K562 (cell line): ENCODE measurements at regions not wholly inside any gene's neighbourhood (a gene's known extent, or its start where the extent isn't known, plus 50 kb on each side); places are given as distances from the start of the nearest gene placed in this dataset.

Source experiments
- ATAC-seq: fragments of 200-7000 bp; cut with Tn5 transposase; 3 replicates; pipeline ENCODE4 v1.9.1; 2020; ENCODE audit warnings: moderate library complexity
- BruUV-seq: library from RNA; stranded (reverse); fragments of 400-500 nt; replicated peaks from 2 replicates; lab custom pipeline; 2021; lab: Mats Ljungman, UMichigan
- CTCF ChIA-PET: fragments of 300-600 bp; formaldehyde crosslinking; extraction: SDS; loops from one replicate; lab custom pipeline; 2021; ENCODE audit warnings: low intra/inter-chr PET ratio; lab: Yijun Ruan, JAX
- POLR2A ChIA-PET: fragments of 300-600, 350-650 bp; sonication (Branson Sonifier 250); formaldehyde crosslinking; extraction: SDS; loops from one replicate; lab custom pipeline; 2021; ENCODE audit warnings: antibody characterized with exemption, inconsistent platforms; lab: Yijun Ruan, JAX
- DNase-seq, 4 experiments: peaks; one replicate each; pipeline versions ENCODE4 v3.0.0 to v3.0.0-alpha.2; 2011 to 2018; ENCODE audit warnings: low spot score in 3 of 4, mixed read lengths in 3 of 4; ENCODE audit errors: extremely low read depth in 1 of 4
- FAIRE-seq: peaks from 2 replicates; lab custom pipeline; 2011; peaks lifted over from hg19 to GRCh38; lab: Jason Lieb, UNC
- H2AFZ ChIP-seq: 2 replicates; pipeline ENCODE4 v1.6.0; 2011; ENCODE audit warnings: low read depth, low read length, control low read depth, inconsistent platforms
- H3K27ac ChIP-seq: fragments of 200-600 bp; 3 replicates; pipeline ENCODE4 v1.8.0; 2011; ENCODE audit warnings: low read depth, mild to moderate bottlenecking, control low read depth, inconsistent platforms, low read length, moderate library complexity, mixed read lengths; ENCODE audit errors: extremely low read depth
- H3K27me3 ChIP-seq, 2 experiments: fragments of 300-600 bp in 1 of 2; 2 replicates in 1 of 2; 3 replicates in 1 of 2; pipeline versions ENCODE4 v1.6.0 to v1.8.0; 2011; ENCODE audit warnings: inconsistent platforms in 2 of 2, low read length in 2 of 2, mild to moderate bottlenecking in 1 of 2, mixed read lengths in 1 of 2, moderate library complexity in 1 of 2; ENCODE audit not compliant: control insufficient read depth in 2 of 2, insufficient read depth in 2 of 2
- H3K36me3 ChIP-seq: fragments of 300-600 bp; 3 replicates; pipeline ENCODE4 v1.8.0; 2011; ENCODE audit warnings: mild to moderate bottlenecking, low read length, inconsistent platforms; ENCODE audit not compliant: control insufficient read depth, insufficient read depth
- H3K4me1 ChIP-seq, 2 experiments: fragments of 200-600 bp in 1 of 2; replicated peaks in 1 of 2; 2 replicates in 1 of 2; 3 replicates in 1 of 2; pipeline versions ENCODE4 v1.5.1 to v1.8.0; 2011; ENCODE audit warnings: inconsistent platforms in 2 of 2, low read length in 2 of 2, mild to moderate bottlenecking in 1 of 2, mixed read lengths in 1 of 2, moderate library complexity in 1 of 2; ENCODE audit not compliant: control insufficient read depth in 2 of 2, insufficient read depth in 2 of 2
- H3K4me2 ChIP-seq: 2 replicates; pipeline ENCODE4 v1.6.1; 2011; ENCODE audit warnings: low read length, control low read depth, inconsistent platforms, mixed read lengths; ENCODE audit not compliant: insufficient read depth
- H3K4me3 ChIP-seq: fragments of 200-600 bp; sonication (generic), shearing (Covaris generic); 2 replicates; pipeline ENCODE4 v1.5.1; 2016; ENCODE audit warnings: control low read depth, inconsistent platforms
- H3K79me2 ChIP-seq: fragments of 200-600 bp; 3 replicates; pipeline ENCODE4 v1.8.0; 2011; ENCODE audit warnings: low read length, inconsistent platforms; ENCODE audit not compliant: control insufficient read depth, insufficient read depth
- H3K9ac ChIP-seq, 2 experiments: 2 replicates each; pipeline versions ENCODE4 v1.6.0 to v1.6.1; 2011; ENCODE audit warnings: low read depth in 2 of 2, low read length in 2 of 2, control low read depth in 1 of 2, inconsistent platforms in 1 of 2, mild to moderate bottlenecking in 1 of 2, mixed read lengths in 1 of 2; ENCODE audit not compliant: insufficient read depth in 1 of 2
- H3K9me1 ChIP-seq: one replicate; pipeline ENCODE4 v1.6.0; 2011; ENCODE audit warnings: inconsistent platforms, mild to moderate bottlenecking, low read length, moderate library complexity; ENCODE audit not compliant: control insufficient read depth, insufficient read depth
- H3K9me3 ChIP-seq: replicated peaks from 2 replicates; pipeline ENCODE4 v1.5.1; 2011; ENCODE audit warnings: low read depth, low read length, inconsistent platforms; ENCODE audit not compliant: control insufficient read depth, insufficient read depth
- H4K20me1 ChIP-seq: replicated peaks from 2 replicates; pipeline ENCODE4 v1.6.1; 2011; ENCODE audit warnings: low read length, inconsistent platforms, mixed read lengths; ENCODE audit not compliant: control insufficient read depth, insufficient read depth
- CBX3 ChIP-seq, 2 experiments: IDR thresholded peaks; 1 replicate in 1 of 2; 2 replicates in 1 of 2; pipeline ENCODE4 v1.6.1; 2012; ENCODE audit warnings: inconsistent platforms in 2 of 2, low read length in 2 of 2, borderline replicate concordance in 1 of 2, control low read depth in 1 of 2
- CBX5 ChIP-seq: IDR thresholded peaks from 2 replicates; pipeline ENCODE4 v1.6.1; 2014; ENCODE audit warnings: low read depth, borderline replicate concordance
- MAZ ChIP-seq, 2 experiments: fragments of 450-650 bp in 1 of 2; sonication (generic) in 1 of 2; formaldehyde crosslinking; IDR thresholded peaks in 1 of 2; conservative IDR thresholded peaks in 1 of 2; 2 replicates each; pipeline versions ENCODE4 v1.4.0 to v1.5.0; 2020; ENCODE audit warnings: mild to moderate bottlenecking in 1 of 2, missing genetic modification reagents in 1 of 2
- SOX6 ChIP-seq: fragments of 450-650 bp; IDR thresholded peaks from 2 replicates; pipeline ENCODE4 v1.6.1; 2014; ENCODE audit warnings: mild to moderate bottlenecking
- SUPT5H ChIP-seq: fragments of 450-650 bp; IDR thresholded peaks from 2 replicates; pipeline ENCODE4 v1.6.1; 2016
- TARDBP ChIP-seq: fragments of 450-650 bp; IDR thresholded peaks from 2 replicates; pipeline ENCODE4 v1.6.1; 2016
- ZBTB17 ChIP-seq: fragments of 450-650 bp; formaldehyde crosslinking; IDR thresholded peaks from 2 replicates; pipeline ENCODE4 v1.4.0; 2020; ENCODE audit warnings: mild to moderate bottlenecking
- ZNF253 ChIP-seq: fragments of 250-450 bp; sonication (Bioruptor Pico); conservative IDR thresholded peaks from 2 replicates; pipeline ENCODE4 v1.6.1; 2021; ENCODE audit warnings: mild to moderate bottlenecking
- ZNF263 ChIP-seq: sonication (generic); formaldehyde crosslinking; IDR thresholded peaks from 2 replicates; pipeline ENCODE4 v1.8.0; 2022; ENCODE audit warnings: mild to moderate bottlenecking, missing genetic modification reagents, borderline replicate concordance
- WGBS: fragments of 100-300 bp; shearing (Covaris generic); methylation state at CpG from one replicate; pipeline ENCODE4 v1.1.6; 2016; ENCODE audit warnings: low coverage, mixed read lengths; ENCODE audit not compliant: insufficient coverage; ENCODE audit errors: missing lambda C conversion rate; 5-methylcytosine and 5-hydroxymethylcytosine counted together
- in situ Hi-C: fragments of 300-500 bp; cut with MboI; formaldehyde crosslinking; loops from 4 replicates; pipeline ENCODE4 v1.15.0; 2018; ENCODE audit warnings: inconsistent platforms, mixed read lengths
- intact Hi-C: fragments of 100-400 bp; cut with micrococcal nuclease; formaldehyde crosslinking; loops from 2 replicates; pipeline ENCODE4 v1.14.2; 2022
- TF ChIP-seq, protein P1 (sequence below), 2 experiments: fragments of 150-350 bp in 1 of 2; IDR thresholded peaks; 2 replicates each; pipeline ENCODE4 v1.6.1; 2012 to 2016; ENCODE audit warnings: low read depth in 2 of 2, low read length in 2 of 2, mild to moderate bottlenecking in 1 of 2, moderate library complexity in 1 of 2
- TF ChIP-seq, protein P2 (sequence below), 3 experiments: IDR thresholded peaks in 2 of 3; conservative IDR thresholded peaks in 1 of 3; 2 replicates each; pipeline ENCODE4 v1.5.1; 2011 to 2012; ENCODE audit warnings: low read length in 3 of 3, mild to moderate bottlenecking in 3 of 3, control low read depth in 2 of 3, improper control_type of control experiment in 1 of 3, inconsistent platforms in 1 of 3, low read depth in 1 of 3, mixed read lengths in 1 of 3, moderate library complexity in 1 of 3; ENCODE audit not compliant: insufficient read depth in 2 of 3
- TF ChIP-seq, protein P3 (sequence below): fragments of 250-450 bp; sonication (Bioruptor Pico); IDR thresholded peaks from 2 replicates; pipeline ENCODE4 v1.4.0; 2020; ENCODE audit warnings: mild to moderate bottlenecking, moderate library complexity, borderline replicate concordance

DNA sequence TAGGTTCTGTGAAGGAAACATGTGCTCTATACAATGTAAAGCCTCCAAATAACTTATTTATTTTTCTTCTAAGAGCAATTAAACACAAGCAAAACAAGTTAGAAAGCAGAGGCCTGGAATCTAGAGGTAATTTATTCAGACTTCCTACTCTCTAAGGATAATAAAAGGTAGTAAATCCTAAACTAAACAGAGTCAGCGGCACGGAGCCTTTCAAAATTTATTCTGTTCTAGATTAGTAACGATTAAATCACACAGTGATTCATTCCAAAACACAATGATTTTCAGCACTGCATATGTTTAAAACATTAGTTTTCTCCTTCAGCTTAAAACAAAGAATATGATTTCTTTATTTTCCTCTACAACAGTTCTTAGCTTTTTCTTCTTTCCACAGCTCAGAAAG lies 160.9 kb downstream of the FBXO15 start:
- Histone ChIP-seq H4K20me1 (no peaks in the 10 kb centered on the region), H3K27me3 (no peaks in the 10 kb centered on the region), H3K79me2 (no peaks in the 10 kb centered on the region), H3K9ac (no peak overlapping the region), H3K4me3 (no peak overlapping the region), H3K4me2 (no peak overlapping the region), H3K27ac (no peak overlapping the region), H3K9me3 (no peaks in the 10 kb centered on the region), H3K4me1 (no peaks in the 10 kb centered on the region), H3K36me3 (no peaks in the 10 kb centered on the region), H3K9me1 (no peaks in the 10 kb centered on the region), H2AFZ (no peak overlapping the region)
- FAIRE-seq (no peak), ATAC-seq (no peak), DNase-seq (no peak)
- 0% methylated on average over 3 of the region's 3 CpGs for WGBS
- BruUV-seq: no TSS peak
- ChIA-PET POLR2A (no interaction called here), CTCF (no interaction called here)
- intact Hi-C loops (no loop called here), in situ Hi-C loops (no loop called here)
- no peak for TF ChIP-seq MAZ (CRISPR knock-in tag; conservative IDR thresholded peaks at IDR 0.05 in 1 of 2, IDR thresholded peaks at IDR 0.05 in 1 of 2)
- no peak for TF ChIP-seq ZNF253
- no peak for TF ChIP-seq SOX6
- TF ChIP-seq, protein P1, sequence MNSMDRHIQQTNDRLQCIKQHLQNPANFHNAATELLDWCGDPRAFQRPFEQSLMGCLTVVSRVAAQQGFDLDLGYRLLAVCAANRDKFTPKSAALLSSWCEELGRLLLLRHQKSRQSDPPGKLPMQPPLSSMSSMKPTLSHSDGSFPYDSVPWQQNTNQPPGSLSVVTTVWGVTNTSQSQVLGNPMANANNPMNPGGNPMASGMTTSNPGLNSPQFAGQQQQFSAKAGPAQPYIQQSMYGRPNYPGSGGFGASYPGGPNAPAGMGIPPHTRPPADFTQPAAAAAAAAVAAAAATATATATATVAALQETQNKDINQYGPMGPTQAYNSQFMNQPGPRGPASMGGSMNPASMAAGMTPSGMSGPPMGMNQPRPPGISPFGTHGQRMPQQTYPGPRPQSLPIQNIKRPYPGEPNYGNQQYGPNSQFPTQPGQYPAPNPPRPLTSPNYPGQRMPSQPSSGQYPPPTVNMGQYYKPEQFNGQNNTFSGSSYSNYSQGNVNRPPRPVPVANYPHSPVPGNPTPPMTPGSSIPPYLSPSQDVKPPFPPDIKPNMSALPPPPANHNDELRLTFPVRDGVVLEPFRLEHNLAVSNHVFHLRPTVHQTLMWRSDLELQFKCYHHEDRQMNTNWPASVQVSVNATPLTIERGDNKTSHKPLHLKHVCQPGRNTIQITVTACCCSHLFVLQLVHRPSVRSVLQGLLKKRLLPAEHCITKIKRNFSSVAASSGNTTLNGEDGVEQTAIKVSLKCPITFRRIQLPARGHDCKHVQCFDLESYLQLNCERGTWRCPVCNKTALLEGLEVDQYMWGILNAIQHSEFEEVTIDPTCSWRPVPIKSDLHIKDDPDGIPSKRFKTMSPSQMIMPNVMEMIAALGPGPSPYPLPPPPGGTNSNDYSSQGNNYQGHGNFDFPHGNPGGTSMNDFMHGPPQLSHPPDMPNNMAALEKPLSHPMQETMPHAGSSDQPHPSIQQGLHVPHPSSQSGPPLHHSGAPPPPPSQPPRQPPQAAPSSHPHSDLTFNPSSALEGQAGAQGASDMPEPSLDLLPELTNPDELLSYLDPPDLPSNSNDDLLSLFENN (IDR thresholded peaks at IDR 0.05; ENCODE audit: low read depth in 2 of 2, low read length in 2 of 2): no peak
- TF ChIP-seq, protein P2, sequence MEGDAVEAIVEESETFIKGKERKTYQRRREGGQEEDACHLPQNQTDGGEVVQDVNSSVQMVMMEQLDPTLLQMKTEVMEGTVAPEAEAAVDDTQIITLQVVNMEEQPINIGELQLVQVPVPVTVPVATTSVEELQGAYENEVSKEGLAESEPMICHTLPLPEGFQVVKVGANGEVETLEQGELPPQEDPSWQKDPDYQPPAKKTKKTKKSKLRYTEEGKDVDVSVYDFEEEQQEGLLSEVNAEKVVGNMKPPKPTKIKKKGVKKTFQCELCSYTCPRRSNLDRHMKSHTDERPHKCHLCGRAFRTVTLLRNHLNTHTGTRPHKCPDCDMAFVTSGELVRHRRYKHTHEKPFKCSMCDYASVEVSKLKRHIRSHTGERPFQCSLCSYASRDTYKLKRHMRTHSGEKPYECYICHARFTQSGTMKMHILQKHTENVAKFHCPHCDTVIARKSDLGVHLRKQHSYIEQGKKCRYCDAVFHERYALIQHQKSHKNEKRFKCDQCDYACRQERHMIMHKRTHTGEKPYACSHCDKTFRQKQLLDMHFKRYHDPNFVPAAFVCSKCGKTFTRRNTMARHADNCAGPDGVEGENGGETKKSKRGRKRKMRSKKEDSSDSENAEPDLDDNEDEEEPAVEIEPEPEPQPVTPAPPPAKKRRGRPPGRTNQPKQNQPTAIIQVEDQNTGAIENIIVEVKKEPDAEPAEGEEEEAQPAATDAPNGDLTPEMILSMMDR (IDR thresholded peaks at IDR 0.05 in 2 of 3, conservative IDR thresholded peaks at IDR 0.05 in 1 of 3; ENCODE audit: insufficient read depth in 2 of 3, low read depth in 1 of 3, low read length in 3 of 3): no peak
- TF ChIP-seq SUPT5H: no peak
- no peak for TF ChIP-seq CBX3 (IDR thresholded peaks at IDR 0.05; ENCODE audit: borderline replicate concordance in 1 of 2, low read length in 2 of 2)
- no peak for TF ChIP-seq ZNF263 (CRISPR knock-in tag)
- TF ChIP-seq, protein P3, sequence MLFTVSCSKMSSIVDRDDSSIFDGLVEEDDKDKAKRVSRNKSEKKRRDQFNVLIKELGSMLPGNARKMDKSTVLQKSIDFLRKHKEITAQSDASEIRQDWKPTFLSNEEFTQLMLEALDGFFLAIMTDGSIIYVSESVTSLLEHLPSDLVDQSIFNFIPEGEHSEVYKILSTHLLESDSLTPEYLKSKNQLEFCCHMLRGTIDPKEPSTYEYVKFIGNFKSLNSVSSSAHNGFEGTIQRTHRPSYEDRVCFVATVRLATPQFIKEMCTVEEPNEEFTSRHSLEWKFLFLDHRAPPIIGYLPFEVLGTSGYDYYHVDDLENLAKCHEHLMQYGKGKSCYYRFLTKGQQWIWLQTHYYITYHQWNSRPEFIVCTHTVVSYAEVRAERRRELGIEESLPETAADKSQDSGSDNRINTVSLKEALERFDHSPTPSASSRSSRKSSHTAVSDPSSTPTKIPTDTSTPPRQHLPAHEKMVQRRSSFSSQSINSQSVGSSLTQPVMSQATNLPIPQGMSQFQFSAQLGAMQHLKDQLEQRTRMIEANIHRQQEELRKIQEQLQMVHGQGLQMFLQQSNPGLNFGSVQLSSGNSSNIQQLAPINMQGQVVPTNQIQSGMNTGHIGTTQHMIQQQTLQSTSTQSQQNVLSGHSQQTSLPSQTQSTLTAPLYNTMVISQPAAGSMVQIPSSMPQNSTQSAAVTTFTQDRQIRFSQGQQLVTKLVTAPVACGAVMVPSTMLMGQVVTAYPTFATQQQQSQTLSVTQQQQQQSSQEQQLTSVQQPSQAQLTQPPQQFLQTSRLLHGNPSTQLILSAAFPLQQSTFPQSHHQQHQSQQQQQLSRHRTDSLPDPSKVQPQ: no peak
- TF ChIP-seq ZBTB17: no peak
- TF ChIP-seq CBX5: no peak
- TF ChIP-seq TARDBP: no peak
